Parathyroid adenoma (tissue), 2 donors: ENCODE measurements at regions not wholly inside any gene's neighbourhood (a gene's known extent, or its start where the extent isn't known, plus 50 kb on each side); places are given as distances from the start of the nearest gene placed in this dataset.

Experiments
- H2AFZ ChIP-seq: fragments of 300-600 bp; sonication (generic); one replicate; pipeline ENCODE4 v1.7.0; 2017; ENCODE audit warnings: antibody characterized with exemption, mild to moderate bottlenecking
- H3K27ac ChIP-seq: fragments of 300-600 bp; sonication (generic); one replicate; pipeline ENCODE4 v1.7.0; 2017
- H3K27me3 ChIP-seq: fragments of 300-600 bp; sonication (generic); one replicate; pipeline ENCODE4 v1.7.0; 2017; ENCODE audit warnings: low read length; ENCODE audit not compliant: control insufficient read depth, insufficient read depth
- H3K36me3 ChIP-seq: fragments of 300-600 bp; sonication (generic); one replicate; pipeline ENCODE4 v1.7.0; 2017; ENCODE audit warnings: low read length; ENCODE audit not compliant: control insufficient read depth, insufficient read depth
- H3K4me1 ChIP-seq: fragments of 300-600 bp; sonication (generic); one replicate; pipeline ENCODE4 v1.7.0; 2017; ENCODE audit warnings: control low read depth
- H3K4me2 ChIP-seq: fragments of 300-600 bp; sonication (generic); one replicate; pipeline ENCODE4 v1.7.0; 2017; ENCODE audit warnings: low read length
- H3K4me3 ChIP-seq: fragments of 300-600 bp; sonication (generic); one replicate; pipeline ENCODE4 v1.7.0; 2017; ENCODE audit warnings: low read depth, low read length
- H3K79me2 ChIP-seq: fragments of 300-600 bp; sonication (generic); one replicate; pipeline ENCODE4 v1.7.0; 2017; ENCODE audit warnings: control low read depth
- H3K9ac ChIP-seq: fragments of 300-600 bp; sonication (generic); one replicate; pipeline ENCODE4 v1.7.0; 2017; ENCODE audit warnings: mild to moderate bottlenecking
- H3K9me3 ChIP-seq: fragments of 300-600 bp; sonication (generic); one replicate; pipeline ENCODE4 v1.7.0; 2017; ENCODE audit warnings: low read length; ENCODE audit not compliant: control insufficient read depth
- CTCF ChIP-seq: fragments of 300-600 bp; sonication (generic); IDR thresholded peaks from one replicate; pipeline ENCODE4 v1.7.0; 2017; ENCODE audit warnings: antibody characterized with exemption, mild to moderate bottlenecking
- donor health status: primary hyperparathyroidism.

GRCh38 chr3:78274475-78275065 is 1234.7 kb downstream of the ROBO2 start:
- H3K79me2 ChIP-seq: no peaks in the 10 kb centered on the region
- H3K36me3 ChIP-seq: no peaks in the 10 kb centered on the region
- no peak overlapping the region for H3K4me2 ChIP-seq
- no peak overlapping the region for H3K9ac ChIP-seq
- no peak overlapping the region for H3K27ac ChIP-seq
- no peaks in the 10 kb centered on the region for H3K27me3 ChIP-seq
- H2AFZ ChIP-seq: no peak overlapping the region
- H3K9me3 ChIP-seq: no peaks in the 10 kb centered on the region
- no peak overlapping the region for H3K4me3 ChIP-seq
- no peak for TF ChIP-seq CTCF
- H3K4me1 ChIP-seq: no peaks in the 10 kb centered on the region

GRCh38 chr3:78275420-78275852 is 1235.5 kb downstream of the ROBO2 start:
- Histone ChIP-seq H2AFZ (no peak overlapping the region), H3K27me3 (no peaks in the 10 kb centered on the region), H3K9ac (no peak overlapping the region), H3K27ac (no peak overlapping the region), H3K79me2 (no peaks in the 10 kb centered on the region), H3K9me3 (no peaks in the 10 kb centered on the region), H3K4me3 (no peak overlapping the region), H3K36me3 (no peaks in the 10 kb centered on the region), H3K4me1 (no peaks in the 10 kb centered on the region), H3K4me2 (no peak overlapping the region)
- TF ChIP-seq CTCF: no peak

GRCh38 chr3:78277220-78277619 is 1237.3 kb downstream of the ROBO2 start:
- Histone ChIP-seq H3K27me3 (no peaks in the 10 kb centered on the region), H3K9me3 (no peaks in the 10 kb centered on the region), H3K4me2 (no peak overlapping the region), H3K4me1 (no peaks in the 10 kb centered on the region), H3K79me2 (no peaks in the 10 kb centered on the region), H3K27ac (no peak overlapping the region), H2AFZ (no peak overlapping the region), H3K9ac (no peak overlapping the region), H3K36me3 (no peaks in the 10 kb centered on the region), H3K4me3 (no peak overlapping the region)
- TF ChIP-seq CTCF: no peak

- H3K36me3 ChIP-seq: no peaks in the 10 kb centered on the region
- no peak overlapping the region for H3K4me2 ChIP-seq
- no peaks in the 10 kb centered on the region for H3K9me3 ChIP-seq
- no peaks in the 10 kb centered on the region for H3K27me3 ChIP-seq
- H3K27ac ChIP-seq: no peak overlapping the region
- no peaks in the 10 kb centered on the region for H3K79me2 ChIP-seq
- H3K4me1 ChIP-seq: no peaks in the 10 kb centered on the region
- no peak overlapping the region for H3K9ac ChIP-seq
- H2AFZ ChIP-seq: no peak overlapping the region
- H3K4me3 ChIP-seq: no peak overlapping the region
- no peak for TF ChIP-seq CTCF
Observed at GRCh38 chr3:78277801-78278200, 1237.9 kb downstream of the ROBO2 start.

GRCh38 chr3:78279091-78279490 is 1239.2 kb downstream of the ROBO2 start:
- no peak overlapping the region for H3K4me3 ChIP-seq
- no peak overlapping the region for H3K4me2 ChIP-seq
- no peaks in the 10 kb centered on the region for H3K36me3 ChIP-seq
- H3K79me2 ChIP-seq: no peaks in the 10 kb centered on the region
- H2AFZ ChIP-seq: no peak overlapping the region
- TF ChIP-seq CTCF: no peak
- no peaks in the 10 kb centered on the region for H3K4me1 ChIP-seq
- no peaks in the 10 kb centered on the region for H3K27me3 ChIP-seq
- no peaks in the 10 kb centered on the region for H3K9me3 ChIP-seq
- no peak overlapping the region for H3K9ac ChIP-seq
- no peak overlapping the region for H3K27ac ChIP-seq
